ENCODE measurements at regions not wholly inside any gene's neighbourhood (a gene's known extent, or its start where the extent isn't known, plus 50 kb on each side); places are given as distances from the start of the nearest gene placed in this dataset.

DNA sequence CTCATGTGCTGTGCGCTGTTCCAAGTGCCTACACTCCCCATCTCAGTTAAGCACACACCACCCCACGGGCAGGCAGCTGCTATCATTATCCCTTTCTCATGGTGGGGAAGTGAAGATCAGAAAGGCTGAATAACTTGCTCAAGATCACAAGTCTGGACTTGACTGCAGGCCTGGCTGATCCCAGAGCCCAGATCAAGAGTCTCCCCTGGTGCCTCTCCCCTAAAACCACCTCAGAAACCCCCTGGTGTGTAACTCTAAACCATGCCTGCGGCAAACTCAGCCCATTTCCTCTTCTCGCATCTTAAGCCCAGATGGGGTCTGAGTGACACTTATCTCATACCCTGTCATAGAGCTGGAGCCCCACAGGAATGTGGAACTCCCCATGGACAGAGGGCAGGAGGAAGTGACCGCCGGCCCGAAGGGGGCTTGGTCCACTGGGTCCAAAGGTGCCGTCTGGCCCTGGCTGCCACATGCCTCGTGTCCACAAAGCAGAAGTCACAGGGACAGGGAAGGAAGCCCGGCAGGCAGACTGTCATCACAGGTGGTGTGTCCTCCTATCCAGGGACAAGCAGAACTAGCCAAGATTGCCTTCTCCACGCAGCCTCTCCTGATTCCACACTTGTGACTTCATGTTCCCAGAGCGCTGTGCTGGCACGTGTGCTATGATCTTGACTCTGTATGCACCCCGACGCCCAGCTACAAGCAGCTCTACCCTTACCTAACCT is 92.1 kb downstream of the SYF2 start:
- no peaks in the 10 kb centered on the region for H3F3A ChIP-seq (ENCODE audit: control insufficient read depth, insufficient read depth)
- no peak overlapping the region for H3K4me2 ChIP-seq (ENCODE audit: low read length)
- TF ChIP-seq EZH2phosphoT487 (IDR thresholded peaks at IDR 0.05; ENCODE audit: borderline replicate concordance, low read length): no peak
- TF ChIP-seq, protein P1, sequence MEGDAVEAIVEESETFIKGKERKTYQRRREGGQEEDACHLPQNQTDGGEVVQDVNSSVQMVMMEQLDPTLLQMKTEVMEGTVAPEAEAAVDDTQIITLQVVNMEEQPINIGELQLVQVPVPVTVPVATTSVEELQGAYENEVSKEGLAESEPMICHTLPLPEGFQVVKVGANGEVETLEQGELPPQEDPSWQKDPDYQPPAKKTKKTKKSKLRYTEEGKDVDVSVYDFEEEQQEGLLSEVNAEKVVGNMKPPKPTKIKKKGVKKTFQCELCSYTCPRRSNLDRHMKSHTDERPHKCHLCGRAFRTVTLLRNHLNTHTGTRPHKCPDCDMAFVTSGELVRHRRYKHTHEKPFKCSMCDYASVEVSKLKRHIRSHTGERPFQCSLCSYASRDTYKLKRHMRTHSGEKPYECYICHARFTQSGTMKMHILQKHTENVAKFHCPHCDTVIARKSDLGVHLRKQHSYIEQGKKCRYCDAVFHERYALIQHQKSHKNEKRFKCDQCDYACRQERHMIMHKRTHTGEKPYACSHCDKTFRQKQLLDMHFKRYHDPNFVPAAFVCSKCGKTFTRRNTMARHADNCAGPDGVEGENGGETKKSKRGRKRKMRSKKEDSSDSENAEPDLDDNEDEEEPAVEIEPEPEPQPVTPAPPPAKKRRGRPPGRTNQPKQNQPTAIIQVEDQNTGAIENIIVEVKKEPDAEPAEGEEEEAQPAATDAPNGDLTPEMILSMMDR (IDR thresholded peaks at IDR 0.05; ENCODE audit: low read depth, low read length, poor library complexity, severe bottlenecking): no peak
- H3K9me3 ChIP-seq (ENCODE audit: control insufficient read depth, insufficient read depth, low read length): no peaks in the 10 kb centered on the region
- H3K79me2 ChIP-seq (ENCODE audit: control insufficient read depth, low read length): no peaks in the 10 kb centered on the region
- no peaks in the 10 kb centered on the region for H4K20me1 ChIP-seq (ENCODE audit: control insufficient read depth, insufficient read depth, low read depth, low read length)
- no peaks in the 10 kb centered on the region for H3K36me3 ChIP-seq (ENCODE audit: control insufficient read depth, low read length)
- H3K27me3 ChIP-seq (ENCODE audit: control insufficient read depth, low read length): peaks cover 27% of the 10 kb centered on the region
- no peak overlapping the region for H3K27ac ChIP-seq (ENCODE audit: low read depth, low read length)
- H3K4me1 ChIP-seq (ENCODE audit: control insufficient read depth, low read length): peaks cover 3% of the 10 kb centered on the region; the same call in 1 of the 2 replicates
- no peak overlapping the region for H3K4me3 ChIP-seq (ENCODE audit: low read length)
- no peaks in the 10 kb centered on the region for H3K9me2 ChIP-seq (replicated peaks; ENCODE audit: control insufficient read depth, low read length)

- Histone ChIP-seq H3K27ac (ENCODE audit: low read depth, low read length) (no peak overlapping the region), H3K27me3 (ENCODE audit: control insufficient read depth, low read length) (peaks cover 27% of the 10 kb centered on the region)
These were observed 94.5 kb downstream of the SYF2 start for GRCh38 chr1:25137521-25138395.

DNA sequence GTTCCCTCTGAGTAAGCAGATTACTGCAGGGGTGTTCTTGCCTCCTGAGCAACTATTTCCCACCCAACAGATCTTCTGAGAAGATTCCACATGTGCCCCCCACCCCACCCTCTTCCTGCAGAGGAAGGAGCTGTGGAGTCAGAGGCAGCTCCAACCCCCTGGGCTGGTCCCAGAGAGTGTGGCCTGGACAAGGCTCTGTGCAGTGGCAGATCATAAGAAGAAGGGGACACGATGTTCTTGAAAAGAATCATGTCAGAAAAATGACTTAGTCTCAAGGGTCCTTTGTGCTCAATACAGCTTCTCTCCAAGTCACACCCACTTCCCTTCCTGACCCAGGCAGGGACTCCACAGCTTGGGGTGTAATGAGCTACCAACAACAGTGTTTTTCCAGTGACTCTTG is 95.2 kb downstream of the SYF2 start:
- no peak overlapping the region for H3K27ac ChIP-seq (ENCODE audit: low read depth, low read length)
- H3K9me3 ChIP-seq (ENCODE audit: control insufficient read depth, insufficient read depth, low read length): no peaks in the 10 kb centered on the region
- no peak overlapping the region for H3K4me3 ChIP-seq (ENCODE audit: low read length)
- H3K4me2 ChIP-seq (ENCODE audit: low read length): no peak overlapping the region
- no peaks in the 10 kb centered on the region for H3K79me2 ChIP-seq (ENCODE audit: control insufficient read depth, low read length)
- no peaks in the 10 kb centered on the region for H3K4me1 ChIP-seq (ENCODE audit: control insufficient read depth, low read length)
- H3F3A ChIP-seq (ENCODE audit: control insufficient read depth, insufficient read depth): no peaks in the 10 kb centered on the region
- H3K27me3 ChIP-seq (ENCODE audit: control insufficient read depth, low read length): peaks cover 27% of the 10 kb centered on the region
- no peak for TF ChIP-seq EZH2phosphoT487 (IDR thresholded peaks at IDR 0.05; ENCODE audit: borderline replicate concordance, low read length)
- TF ChIP-seq, protein P1 (IDR thresholded peaks at IDR 0.05; ENCODE audit: low read depth, low read length, poor library complexity, severe bottlenecking): no peak
- no peaks in the 10 kb centered on the region for H4K20me1 ChIP-seq (ENCODE audit: control insufficient read depth, insufficient read depth, low read depth, low read length)
- no peaks in the 10 kb centered on the region for H3K9me2 ChIP-seq (replicated peaks; ENCODE audit: control insufficient read depth, low read length)
- no peaks in the 10 kb centered on the region for H3K36me3 ChIP-seq (ENCODE audit: control insufficient read depth, low read length)

More at GRCh38 chr1:25137521-25138395, 94.5 kb downstream of the SYF2 start:
- H3K4me2 ChIP-seq (ENCODE audit: low read length): no peak overlapping the region
- H3K4me3 ChIP-seq (ENCODE audit: low read length): no peak overlapping the region
- no peaks in the 10 kb centered on the region for H3K36me3 ChIP-seq (ENCODE audit: control insufficient read depth, low read length)
- no peaks in the 10 kb centered on the region for H3K4me1 ChIP-seq (ENCODE audit: control insufficient read depth, low read length)
- no peaks in the 10 kb centered on the region for H3K9me2 ChIP-seq (replicated peaks; ENCODE audit: control insufficient read depth, low read length)
- no peak for TF ChIP-seq EZH2phosphoT487 (IDR thresholded peaks at IDR 0.05; ENCODE audit: borderline replicate concordance, low read length)
- TF ChIP-seq, protein P1 (IDR thresholded peaks at IDR 0.05; ENCODE audit: low read depth, low read length, poor library complexity, severe bottlenecking): no peak
- H3F3A ChIP-seq (ENCODE audit: control insufficient read depth, insufficient read depth): no peaks in the 10 kb centered on the region
- no peaks in the 10 kb centered on the region for H4K20me1 ChIP-seq (ENCODE audit: control insufficient read depth, insufficient read depth, low read depth, low read length)
- H3K79me2 ChIP-seq (ENCODE audit: control insufficient read depth, low read length): no peaks in the 10 kb centered on the region
- no peaks in the 10 kb centered on the region for H3K9me3 ChIP-seq (ENCODE audit: control insufficient read depth, insufficient read depth, low read length)

Data from DOHH2 (cell line).